HL-60 (cell line): ENCODE measurements at regions not wholly inside any gene's neighbourhood (a gene's known extent, or its start where the extent isn't known, plus 50 kb on each side); places are given as distances from the start of the nearest gene placed in this dataset.

Source experiments
- DNase-seq, 2 experiments: peaks; one replicate each; pipeline ENCODE4 v3.0.0-alpha.2; 2010 to 2020; ENCODE audit warnings: low read depth in 1 of 2, low spot score in 1 of 2
- H3K27ac ChIP-seq: fragments of 250-450 bp; sonication (Bioruptor Pico); replicated peaks from 2 replicates; pipeline ENCODE4 v1.5.1; 2020; ENCODE audit warnings: mild to moderate bottlenecking, moderate library complexity
- H3K27me3 ChIP-seq: fragments of 250-450 bp; sonication (Bioruptor Pico); 2 replicates; pipeline ENCODE4 v1.5.1; 2021; ENCODE audit warnings: mild to moderate bottlenecking, moderate library complexity; ENCODE audit not compliant: insufficient read depth, poor library complexity, severe bottlenecking
- H3K4me3 ChIP-seq: replicated peaks from 2 replicates; pipeline ENCODE4 v1.5.1; 2011; ENCODE audit warnings: mild to moderate bottlenecking, control low read depth, low read length; ENCODE audit not compliant: insufficient read depth
- GABPA ChIP-seq: IDR thresholded peaks from 2 replicates; pipeline ENCODE4 v1.6.1; 2012; ENCODE audit warnings: low read depth
- POLR2AphosphoS5 ChIP-seq: IDR thresholded peaks from 2 replicates; pipeline ENCODE4 v1.6.1; 2012; ENCODE audit warnings: low read depth
- SPI1 ChIP-seq: IDR thresholded peaks from 2 replicates; pipeline ENCODE4 v1.6.1; 2012; ENCODE audit warnings: low read depth, mild to moderate bottlenecking, borderline replicate concordance
- TF ChIP-seq, protein P1 (sequence below): IDR thresholded peaks from 2 replicates; pipeline ENCODE4 v1.6.1; 2012; ENCODE audit warnings: low read depth; ENCODE audit not compliant: insufficient replicate concordance
- TF ChIP-seq, protein P2 (sequence below): IDR thresholded peaks from one replicate; pipeline ENCODE4 v1.5.1; 2011; ENCODE audit warnings: low read length, control low read depth, inconsistent platforms; ENCODE audit not compliant: insufficient read depth

DNA sequence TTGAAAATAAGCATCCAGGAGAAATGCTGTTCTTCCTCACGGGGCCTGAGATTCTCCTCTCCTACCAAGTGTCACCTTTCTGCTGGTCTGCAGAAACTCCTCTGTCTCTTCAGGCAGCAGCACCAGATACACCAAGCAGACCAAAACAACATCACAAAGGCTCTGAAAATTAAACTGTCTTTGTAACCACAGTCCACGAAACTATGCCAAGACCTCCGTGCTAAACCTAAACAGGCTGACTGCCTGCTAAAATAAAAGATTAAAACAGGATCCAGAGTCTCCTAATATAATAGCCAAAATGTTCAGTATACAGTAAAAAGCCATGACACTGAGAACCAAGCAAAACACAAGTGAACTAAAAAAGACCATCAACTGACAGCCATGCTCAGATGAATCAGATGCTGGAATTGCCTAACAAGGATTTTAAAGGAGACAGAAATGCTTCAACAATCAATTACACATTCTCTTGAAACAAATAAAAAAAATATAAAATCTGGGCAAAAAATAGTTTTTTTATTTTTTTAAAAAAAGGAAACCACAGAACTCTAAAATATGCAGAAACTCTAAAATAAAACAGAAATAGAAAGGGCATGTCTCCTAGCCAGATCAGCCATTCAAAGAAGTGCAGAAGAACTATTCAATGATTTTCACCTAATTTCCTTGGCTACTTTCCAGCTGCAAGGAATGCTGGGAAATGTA, 50.3 kb upstream of the TOX3 start:
- no peaks in the 10 kb centered on the region for H3K27me3 ChIP-seq
- no peak for TF ChIP-seq POLR2AphosphoS5
- TF ChIP-seq, protein P1, sequence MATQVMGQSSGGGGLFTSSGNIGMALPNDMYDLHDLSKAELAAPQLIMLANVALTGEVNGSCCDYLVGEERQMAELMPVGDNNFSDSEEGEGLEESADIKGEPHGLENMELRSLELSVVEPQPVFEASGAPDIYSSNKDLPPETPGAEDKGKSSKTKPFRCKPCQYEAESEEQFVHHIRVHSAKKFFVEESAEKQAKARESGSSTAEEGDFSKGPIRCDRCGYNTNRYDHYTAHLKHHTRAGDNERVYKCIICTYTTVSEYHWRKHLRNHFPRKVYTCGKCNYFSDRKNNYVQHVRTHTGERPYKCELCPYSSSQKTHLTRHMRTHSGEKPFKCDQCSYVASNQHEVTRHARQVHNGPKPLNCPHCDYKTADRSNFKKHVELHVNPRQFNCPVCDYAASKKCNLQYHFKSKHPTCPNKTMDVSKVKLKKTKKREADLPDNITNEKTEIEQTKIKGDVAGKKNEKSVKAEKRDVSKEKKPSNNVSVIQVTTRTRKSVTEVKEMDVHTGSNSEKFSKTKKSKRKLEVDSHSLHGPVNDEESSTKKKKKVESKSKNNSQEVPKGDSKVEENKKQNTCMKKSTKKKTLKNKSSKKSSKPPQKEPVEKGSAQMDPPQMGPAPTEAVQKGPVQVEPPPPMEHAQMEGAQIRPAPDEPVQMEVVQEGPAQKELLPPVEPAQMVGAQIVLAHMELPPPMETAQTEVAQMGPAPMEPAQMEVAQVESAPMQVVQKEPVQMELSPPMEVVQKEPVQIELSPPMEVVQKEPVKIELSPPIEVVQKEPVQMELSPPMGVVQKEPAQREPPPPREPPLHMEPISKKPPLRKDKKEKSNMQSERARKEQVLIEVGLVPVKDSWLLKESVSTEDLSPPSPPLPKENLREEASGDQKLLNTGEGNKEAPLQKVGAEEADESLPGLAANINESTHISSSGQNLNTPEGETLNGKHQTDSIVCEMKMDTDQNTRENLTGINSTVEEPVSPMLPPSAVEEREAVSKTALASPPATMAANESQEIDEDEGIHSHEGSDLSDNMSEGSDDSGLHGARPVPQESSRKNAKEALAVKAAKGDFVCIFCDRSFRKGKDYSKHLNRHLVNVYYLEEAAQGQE = no peak
- no peak for TF ChIP-seq SPI1
- TF ChIP-seq GABPA = no peak
- TF ChIP-seq, protein P2, sequence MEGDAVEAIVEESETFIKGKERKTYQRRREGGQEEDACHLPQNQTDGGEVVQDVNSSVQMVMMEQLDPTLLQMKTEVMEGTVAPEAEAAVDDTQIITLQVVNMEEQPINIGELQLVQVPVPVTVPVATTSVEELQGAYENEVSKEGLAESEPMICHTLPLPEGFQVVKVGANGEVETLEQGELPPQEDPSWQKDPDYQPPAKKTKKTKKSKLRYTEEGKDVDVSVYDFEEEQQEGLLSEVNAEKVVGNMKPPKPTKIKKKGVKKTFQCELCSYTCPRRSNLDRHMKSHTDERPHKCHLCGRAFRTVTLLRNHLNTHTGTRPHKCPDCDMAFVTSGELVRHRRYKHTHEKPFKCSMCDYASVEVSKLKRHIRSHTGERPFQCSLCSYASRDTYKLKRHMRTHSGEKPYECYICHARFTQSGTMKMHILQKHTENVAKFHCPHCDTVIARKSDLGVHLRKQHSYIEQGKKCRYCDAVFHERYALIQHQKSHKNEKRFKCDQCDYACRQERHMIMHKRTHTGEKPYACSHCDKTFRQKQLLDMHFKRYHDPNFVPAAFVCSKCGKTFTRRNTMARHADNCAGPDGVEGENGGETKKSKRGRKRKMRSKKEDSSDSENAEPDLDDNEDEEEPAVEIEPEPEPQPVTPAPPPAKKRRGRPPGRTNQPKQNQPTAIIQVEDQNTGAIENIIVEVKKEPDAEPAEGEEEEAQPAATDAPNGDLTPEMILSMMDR = no peak
- no peak overlapping the region for H3K4me3 ChIP-seq
- DNase-seq = no peak
- H3K27ac ChIP-seq = no peak overlapping the region
